Hepatocyte (in vitro differentiated cells): ENCODE measurements at regions not wholly inside any gene's neighbourhood (a gene's known extent, or its start where the extent isn't known, plus 50 kb on each side); places are given as distances from the start of the nearest gene placed in this dataset.

Experiments
- DNase-seq: peaks from one replicate; pipeline ENCODE4 v3.0.0-alpha.2; 2016; ENCODE audit warnings: low spot score
- H2AFZ ChIP-seq: fragments of 200-600 bp; sonication (generic); 2 replicates; pipeline ENCODE4 v1.6.0; 2016; ENCODE audit warnings: antibody characterized with exemption, mild to moderate bottlenecking
- H3K27ac ChIP-seq: fragments of 200-600 bp; sonication (generic); 2 replicates; pipeline ENCODE4 v1.5.1; 2016; ENCODE audit warnings: mild to moderate bottlenecking
- H3K27me3 ChIP-seq: fragments of 200-600 bp; sonication (generic); 2 replicates; pipeline ENCODE4 v1.6.1; 2016
- H3K36me3 ChIP-seq: fragments of 200-600 bp; sonication (generic); replicated peaks from 2 replicates; pipeline ENCODE4 v1.5.1; 2016; ENCODE audit warnings: low read depth; ENCODE audit not compliant: insufficient read depth
- H3K4me1 ChIP-seq: fragments of 200-600 bp; sonication (generic); 2 replicates; pipeline ENCODE4 v1.5.1; 2016; ENCODE audit warnings: mild to moderate bottlenecking, moderate library complexity; ENCODE audit not compliant: insufficient read depth
- H3K4me2 ChIP-seq: fragments of 200-600 bp; sonication (generic); 2 replicates; pipeline ENCODE4 v1.6.0; 2016
- H3K4me3 ChIP-seq: fragments of 200-600 bp; sonication (generic); 2 replicates; pipeline ENCODE4 v1.5.1; 2016; ENCODE audit warnings: mild to moderate bottlenecking
- H3K79me2 ChIP-seq: fragments of 200-600 bp; sonication (generic); 2 replicates; pipeline ENCODE4 v1.6.0; 2017; ENCODE audit warnings: mild to moderate bottlenecking
- H3K9me2 ChIP-seq: fragments of 200-600 bp; sonication (generic); replicated peaks from 2 replicates; pipeline ENCODE4 v1.6.0; 2017; ENCODE audit warnings: mild to moderate bottlenecking; ENCODE audit not compliant: insufficient read depth
- H3K9me3 ChIP-seq: fragments of 200-600 bp; sonication (generic); 2 replicates; pipeline ENCODE4 v1.5.1; 2016; ENCODE audit warnings: low read depth, mild to moderate bottlenecking
- H4K20me1 ChIP-seq: fragments of 200-600 bp; sonication (generic); 2 replicates; pipeline ENCODE4 v1.6.0; 2016; ENCODE audit warnings: mild to moderate bottlenecking; ENCODE audit not compliant: insufficient read depth, poor library complexity, severe bottlenecking
- EZH2 ChIP-seq: fragments of 200-600 bp; sonication (generic); IDR thresholded peaks from 2 replicates; pipeline ENCODE4 v1.6.1; 2016; ENCODE audit warnings: antibody characterized with exemption, mild to moderate bottlenecking, borderline replicate concordance
- EZH2phosphoT487 ChIP-seq: fragments of 200-600 bp; sonication (generic); IDR thresholded peaks from one replicate; pipeline ENCODE4 v1.6.1; 2018; ENCODE audit warnings: antibody characterized with exemption, mild to moderate bottlenecking, low read depth, moderate library complexity; ENCODE audit not compliant: unreplicated experiment, severe bottlenecking
- WGBS: methylation state at CpG from one replicate; pipeline ENCODE4 v1.1.6; 2016; ENCODE audit warnings: low lambda C conversion rate; ENCODE audit errors: missing lambda C conversion rate; 5-methylcytosine and 5-hydroxymethylcytosine counted together
- TF ChIP-seq, protein P1 (sequence below): fragments of 200-600 bp; sonication (generic); IDR thresholded peaks from 2 replicates; pipeline ENCODE4 v1.5.1; 2016; ENCODE audit warnings: antibody characterized with exemption, mild to moderate bottlenecking; ENCODE audit not compliant: poor library complexity

- no peak overlapping the region for H2AFZ ChIP-seq
- no peaks in the 10 kb centered on the region for H3K36me3 ChIP-seq
- no peaks in the 10 kb centered on the region for H3K4me1 ChIP-seq
- H3K27ac ChIP-seq: no peak overlapping the region
- no peaks in the 10 kb centered on the region for H3K9me3 ChIP-seq
- DNase-seq: no peak
- no peaks in the 10 kb centered on the region for H4K20me1 ChIP-seq
- 90% methylated on average over 15 of the region's 15 CpGs for WGBS
- TF ChIP-seq EZH2: no peak
- TF ChIP-seq, protein P1, sequence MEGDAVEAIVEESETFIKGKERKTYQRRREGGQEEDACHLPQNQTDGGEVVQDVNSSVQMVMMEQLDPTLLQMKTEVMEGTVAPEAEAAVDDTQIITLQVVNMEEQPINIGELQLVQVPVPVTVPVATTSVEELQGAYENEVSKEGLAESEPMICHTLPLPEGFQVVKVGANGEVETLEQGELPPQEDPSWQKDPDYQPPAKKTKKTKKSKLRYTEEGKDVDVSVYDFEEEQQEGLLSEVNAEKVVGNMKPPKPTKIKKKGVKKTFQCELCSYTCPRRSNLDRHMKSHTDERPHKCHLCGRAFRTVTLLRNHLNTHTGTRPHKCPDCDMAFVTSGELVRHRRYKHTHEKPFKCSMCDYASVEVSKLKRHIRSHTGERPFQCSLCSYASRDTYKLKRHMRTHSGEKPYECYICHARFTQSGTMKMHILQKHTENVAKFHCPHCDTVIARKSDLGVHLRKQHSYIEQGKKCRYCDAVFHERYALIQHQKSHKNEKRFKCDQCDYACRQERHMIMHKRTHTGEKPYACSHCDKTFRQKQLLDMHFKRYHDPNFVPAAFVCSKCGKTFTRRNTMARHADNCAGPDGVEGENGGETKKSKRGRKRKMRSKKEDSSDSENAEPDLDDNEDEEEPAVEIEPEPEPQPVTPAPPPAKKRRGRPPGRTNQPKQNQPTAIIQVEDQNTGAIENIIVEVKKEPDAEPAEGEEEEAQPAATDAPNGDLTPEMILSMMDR: no peak
- no peak for TF ChIP-seq EZH2phosphoT487
- no peak overlapping the region for H3K4me3 ChIP-seq
- H3K4me2 ChIP-seq: no peak overlapping the region
- no peaks in the 10 kb centered on the region for H3K27me3 ChIP-seq
- no peaks in the 10 kb centered on the region for H3K79me2 ChIP-seq
- H3K9me2 ChIP-seq: no peaks in the 10 kb centered on the region
Observed at GRCh38 chr6:19270616-19271015, 566.6 kb upstream of the ID4 start.

DNA sequence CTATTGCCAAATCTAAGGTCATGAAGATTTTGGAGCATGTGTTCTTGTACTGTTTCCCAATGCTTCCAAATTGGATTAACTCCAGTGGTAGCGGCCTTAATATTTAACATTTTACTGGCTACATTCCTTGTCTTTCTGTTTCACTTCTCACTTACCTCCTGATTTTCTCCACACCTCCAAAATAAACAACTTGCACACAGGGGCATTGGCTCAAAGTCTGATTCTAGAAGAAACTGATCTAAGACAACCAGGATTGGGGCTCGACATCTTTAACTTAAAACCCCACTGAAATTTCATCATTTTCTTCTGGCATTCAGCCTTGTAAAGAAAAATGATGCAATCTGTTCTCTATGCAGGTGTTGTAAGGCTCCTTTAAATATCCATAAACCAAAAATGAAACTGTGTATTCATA, 557.9 kb upstream of the ID4 start:
- peak overlapping the region; percentile 15 for H3K4me2 ChIP-seq
- no peaks in the 10 kb centered on the region for H3K9me3 ChIP-seq
- WGBS: 79% methylated on average over 2 of the region's 2 CpGs
- DNase-seq: no peak
- H4K20me1 ChIP-seq: no peaks in the 10 kb centered on the region
- H3K36me3 ChIP-seq: no peaks in the 10 kb centered on the region
- no peak overlapping the region for H3K4me3 ChIP-seq
- no peaks in the 10 kb centered on the region for H3K79me2 ChIP-seq
- no peak overlapping the region for H2AFZ ChIP-seq
- H3K9me2 ChIP-seq: no peaks in the 10 kb centered on the region
- no peak overlapping the region for H3K27ac ChIP-seq
- H3K4me1 ChIP-seq: no peaks in the 10 kb centered on the region
- no peaks in the 10 kb centered on the region for H3K27me3 ChIP-seq
- TF ChIP-seq, protein P1: no peak

DNA sequence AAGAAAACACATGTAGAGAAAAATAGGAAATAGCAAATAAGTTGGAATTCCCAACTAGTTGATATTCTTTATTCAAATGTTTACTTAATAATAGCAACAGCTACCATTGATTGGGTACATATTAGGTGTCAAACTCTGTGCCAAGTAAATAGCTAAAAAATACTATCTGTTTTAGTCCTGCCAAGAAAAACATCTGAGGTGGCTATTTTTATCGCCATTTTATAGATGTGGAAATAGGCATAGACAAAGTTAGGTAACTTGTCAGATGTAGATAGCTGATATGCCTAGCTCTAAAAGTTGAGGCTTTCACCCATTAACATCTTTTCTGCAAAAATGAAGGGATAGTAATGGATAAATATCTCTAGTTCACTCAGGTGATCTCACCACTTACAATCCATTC, 549.2 kb upstream of the ID4 start:
- Histone ChIP-seq H3K9me2 (no peaks in the 10 kb centered on the region), H3K4me1 (no peaks in the 10 kb centered on the region), H3K9me3 (no peaks in the 10 kb centered on the region), H3K79me2 (no peaks in the 10 kb centered on the region), H3K27me3 (no peaks in the 10 kb centered on the region), H3K4me2 (no peak overlapping the region), H3K36me3 (no peaks in the 10 kb centered on the region), H4K20me1 (no peaks in the 10 kb centered on the region), H2AFZ (no peak overlapping the region), H3K27ac (no peak overlapping the region), H3K4me3 (no peak overlapping the region)
- TF ChIP-seq EZH2phosphoT487 (no peak), EZH2 (no peak)
- TF ChIP-seq, protein P1: no peak
- WGBS: 98% methylated on average over 1 of the region's 1 CpG
- DNase-seq: no peak

DNA sequence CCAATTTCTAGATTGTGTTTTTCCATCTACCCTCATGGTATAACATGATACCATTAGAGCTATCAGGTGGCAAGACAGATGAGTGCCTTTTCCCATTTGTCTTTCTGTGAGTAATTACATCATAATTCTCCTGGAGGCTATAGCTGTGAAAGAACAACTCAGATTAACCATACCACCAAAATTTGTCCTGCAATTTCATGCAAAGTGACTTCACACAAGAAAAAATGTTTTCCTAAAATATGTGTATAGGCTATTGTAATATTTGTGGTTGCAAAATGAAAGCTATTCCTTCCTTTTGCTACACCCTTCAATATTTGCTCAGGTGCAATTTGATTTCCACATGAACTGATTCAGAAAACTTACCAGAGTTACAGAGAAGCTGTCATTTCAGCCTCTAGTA, 547.7 kb upstream of the ID4 start:
- no peak overlapping the region for H2AFZ ChIP-seq
- no peaks in the 10 kb centered on the region for H3K36me3 ChIP-seq

More for the DNA sequence above, 547.7 kb upstream of the ID4 start:
- Histone ChIP-seq H3K4me3 (no peak overlapping the region), H3K79me2 (no peaks in the 10 kb centered on the region), H3K4me2 (no peak overlapping the region), H3K4me1 (no peaks in the 10 kb centered on the region), H3K27me3 (no peaks in the 10 kb centered on the region), H3K9me3 (no peaks in the 10 kb centered on the region), H4K20me1 (no peaks in the 10 kb centered on the region), H3K27ac (no peak overlapping the region), H3K9me2 (no peaks in the 10 kb centered on the region)
- no peak for DNase-seq
- TF ChIP-seq EZH2phosphoT487 (no peak), EZH2 (no peak)
- TF ChIP-seq, protein P1: no peak
